Testis (tissue), 2 donors: ENCODE measurements at regions not wholly inside any gene's neighbourhood (a gene's known extent, or its start where the extent isn't known, plus 50 kb on each side); places are given as distances from the start of the nearest gene placed in this dataset.
A peak's percentile ranks its signal among the peaks of the same experiment; 100 is the strongest.

Experiments used
- DNase-seq: peaks from one replicate; pipeline ENCODE4 v3.0.0-alpha.2; 2019
- H3K27ac ChIP-seq, 2 donors: fragments of 200-600 bp; sonication (generic); one replicate each; pipeline ENCODE4 v1.5.1; 2019
- H3K27me3 ChIP-seq: fragments of 200-600 bp; sonication (generic); one replicate; pipeline ENCODE4 v1.5.1; 2019
- H3K36me3 ChIP-seq: fragments of 200-600 bp; sonication (generic); one replicate; pipeline ENCODE4 v1.5.1; 2017; ENCODE audit warnings: low read depth; ENCODE audit errors: missing control alignments
- H3K4me1 ChIP-seq: fragments of 200-600 bp; sonication (generic); one replicate; pipeline ENCODE4 v1.5.1; 2019
- H3K4me3 ChIP-seq, 2 donors: fragments of 200-600 bp; sonication (generic); one replicate each; pipeline ENCODE4 v1.5.1; 2017 to 2019
- H3K9me3 ChIP-seq: fragments of 200-600 bp; sonication (generic); one replicate; pipeline ENCODE4 v1.5.1; 2017
- CTCF ChIP-seq, 3 experiments: fragments of 450-650 bp in 2 of 3; fragments of 200-600 bp in 1 of 3; sonication (generic) in 1 of 3; IDR thresholded peaks; one replicate each; pipeline ENCODE4 v1.5.1; 2016 to 2019; ENCODE audit warnings: antibody characterized with exemption in 3 of 3, mild to moderate bottlenecking in 2 of 3, moderate library complexity in 1 of 3
- POLR2A ChIP-seq: fragments of 450-650 bp; IDR thresholded peaks from one replicate; pipeline ENCODE4 v1.6.1; 2017; ENCODE audit warnings: antibody characterized with exemption, mild to moderate bottlenecking, moderate library complexity
- WGBS, 2 donors: methylation state at CpG; one replicate each; pipeline ENCODE4 v1.1.5; 2018; 5-methylcytosine and 5-hydroxymethylcytosine counted together
- intact Hi-C: fragments of 100-400 bp; cut with DNase I; formaldehyde crosslinking; loops from one replicate; pipeline ENCODE4 v1.15.1; 2023; ENCODE audit warnings: low total_unique reads

GRCh38 chr5:136769900-136770684 lies 404.7 kb upstream of the TRPC7 start:
- Histone ChIP-seq H3K27me3 (no peaks in the 10 kb centered on the region), H3K4me1 (no peaks in the 10 kb centered on the region), H3K36me3 (no peaks in the 10 kb centered on the region), H3K27ac (no peak overlapping the region), H3K4me3 (no peak overlapping the region), H3K9me3 (no peaks in the 10 kb centered on the region)
- intact Hi-C loops = no loop called here
- TF ChIP-seq CTCF (IDR thresholded peaks at IDR 0.05) = peak; percentile 54 to 64 (median 63)
- TF ChIP-seq POLR2A = no peak
- WGBS, 2 donors = 15 to 37% methylated on average over 7 to 11 of the region's 11 CpGs
- peak; percentile 83 for DNase-seq

GRCh38 chr5:136769093-136769492 lies 403.7 kb upstream of the TRPC7 start:
- H3K27ac ChIP-seq = no peak overlapping the region
- H3K36me3 ChIP-seq = no peaks in the 10 kb centered on the region
- intact Hi-C loops = no loop called here
- H3K4me3 ChIP-seq = no peak overlapping the region
- WGBS, 2 donors = 74 to 79% methylated on average over 3 to 4 of the region's 4 CpGs
- TF ChIP-seq CTCF (IDR thresholded peaks at IDR 0.05) = no peak
- TF ChIP-seq POLR2A = no peak
- H3K27me3 ChIP-seq = no peaks in the 10 kb centered on the region
- no peaks in the 10 kb centered on the region for H3K4me1 ChIP-seq
- no peaks in the 10 kb centered on the region for H3K9me3 ChIP-seq
- no peak for DNase-seq

- intact Hi-C loops = no loop called here
- no peaks in the 10 kb centered on the region for H3K4me1 ChIP-seq
- no peaks in the 10 kb centered on the region for H3K27me3 ChIP-seq
- no peaks in the 10 kb centered on the region for H3K9me3 ChIP-seq
- H3K27ac ChIP-seq = no peak overlapping the region
- WGBS, 2 donors = 89% methylated on average over 4 of the region's 4 CpGs
- no peak for TF ChIP-seq CTCF (IDR thresholded peaks at IDR 0.05)
- no peak for TF ChIP-seq POLR2A
- no peak for DNase-seq
- no peaks in the 10 kb centered on the region for H3K36me3 ChIP-seq
- H3K4me3 ChIP-seq = no peak overlapping the region
These were observed 403.1 kb upstream of the TRPC7 start for GRCh38 chr5:136768457-136768856.

GRCh38 chr5:136766456-136766855 lies 401.1 kb upstream of the TRPC7 start:
- Histone ChIP-seq H3K4me1 (no peaks in the 10 kb centered on the region), H3K27ac (no peak overlapping the region), H3K4me3 (no peak overlapping the region), H3K36me3 (no peaks in the 10 kb centered on the region), H3K27me3 (no peaks in the 10 kb centered on the region), H3K9me3 (no peaks in the 10 kb centered on the region)
- intact Hi-C loops = no loop called here
- DNase-seq = no peak
- 80 to 97% methylated on average over 3 of the region's 3 CpGs for WGBS, 2 donors
- TF ChIP-seq POLR2A = no peak
- TF ChIP-seq CTCF (IDR thresholded peaks at IDR 0.05) = no peak

- H3K27me3 ChIP-seq = no peaks in the 10 kb centered on the region
- no peak for DNase-seq
- intact Hi-C loops = no loop called here
- no peak for TF ChIP-seq POLR2A
- no peak for TF ChIP-seq CTCF (IDR thresholded peaks at IDR 0.05)
- no peak overlapping the region for H3K4me3 ChIP-seq
- no peaks in the 10 kb centered on the region for H3K9me3 ChIP-seq
- no peaks in the 10 kb centered on the region for H3K36me3 ChIP-seq
- H3K27ac ChIP-seq = no peak overlapping the region
- no peaks in the 10 kb centered on the region for H3K4me1 ChIP-seq
- WGBS, 2 donors = 90 to 99% methylated on average over 2 of the region's 2 CpGs
These were observed 399.3 kb upstream of the TRPC7 start for GRCh38 chr5:136764601-136765000.
